ENCODE measurements at regions not wholly inside any gene's neighbourhood (a gene's known extent, or its start where the extent isn't known, plus 50 kb on each side); places are given as distances from the start of the nearest gene placed in this dataset.
"Not testable (repeated sequence)": the region's sequence is repeated elsewhere in the genome, so short reads cannot be mapped to it uniquely, and the experiment has no call there.

GRCh38 chr3:198139037-198139436 is 179.0 kb downstream of the LMLN start:
- H3K27me3 ChIP-seq (ENCODE audit: control insufficient read depth, insufficient read depth, low read length); H3K4me1 ChIP-seq (ENCODE audit: control insufficient read depth, insufficient read depth, low read length); DNase-seq; H3K4me3 Mint-ChIP-seq; H3K9me3 ChIP-seq (ENCODE audit: control insufficient read depth, insufficient read depth, low read length); H3K27ac ChIP-seq (ENCODE audit: low read length); ATAC-seq; intact Hi-C loops (cut with micrococcal nuclease); H3K36me3 ChIP-seq (ENCODE audit: control insufficient read depth, insufficient read depth, low read length); H3K27ac Mint-ChIP-seq; H3K4me1 Mint-ChIP-seq; H3K36me3 Mint-ChIP-seq; H3K4me3 ChIP-seq (ENCODE audit: low read length); H3K9me3 Mint-ChIP-seq; H3K27me3 Mint-ChIP-seq (ENCODE audit: low read depth in 2 of 2): not testable (repeated sequence)
- 100% methylated on average over 1 of the region's 4 CpGs for WGBS (ENCODE audit: insufficient coverage)

- H3K4me1 Mint-ChIP-seq; H3K4me1 ChIP-seq (ENCODE audit: control insufficient read depth, insufficient read depth, low read length); H3K27ac ChIP-seq (ENCODE audit: low read length); H3K27ac Mint-ChIP-seq; ATAC-seq; H3K27me3 Mint-ChIP-seq (ENCODE audit: low read depth in 2 of 2); H3K9me3 Mint-ChIP-seq; H3K36me3 ChIP-seq (ENCODE audit: control insufficient read depth, insufficient read depth, low read length); intact Hi-C loops (cut with micrococcal nuclease); H3K9me3 ChIP-seq (ENCODE audit: control insufficient read depth, insufficient read depth, low read length); H3K4me3 ChIP-seq (ENCODE audit: low read length); DNase-seq; H3K4me3 Mint-ChIP-seq; H3K27me3 ChIP-seq (ENCODE audit: control insufficient read depth, insufficient read depth, low read length); H3K36me3 Mint-ChIP-seq: not testable (repeated sequence)
- 68% methylated on average over 6 of the region's 8 CpGs for WGBS (ENCODE audit: insufficient coverage)
Measured at GRCh38 chr3:198139513-198140167, 179.6 kb downstream of the LMLN start.

GRCh38 chr3:198143300-198144137 is 183.5 kb downstream of the LMLN start:
- intact Hi-C loops (cut with micrococcal nuclease); H3K27me3 Mint-ChIP-seq (ENCODE audit: low read depth in 2 of 2); DNase-seq; H3K9me3 ChIP-seq (ENCODE audit: control insufficient read depth, insufficient read depth, low read length); H3K27ac Mint-ChIP-seq; H3K9me3 Mint-ChIP-seq; H3K4me1 ChIP-seq (ENCODE audit: control insufficient read depth, insufficient read depth, low read length); H3K4me3 ChIP-seq (ENCODE audit: low read length); H3K4me1 Mint-ChIP-seq; H3K27ac ChIP-seq (ENCODE audit: low read length); ATAC-seq; H3K36me3 Mint-ChIP-seq; H3K36me3 ChIP-seq (ENCODE audit: control insufficient read depth, insufficient read depth, low read length); H3K4me3 Mint-ChIP-seq; H3K27me3 ChIP-seq (ENCODE audit: control insufficient read depth, insufficient read depth, low read length): not testable (repeated sequence)
- WGBS (ENCODE audit: insufficient coverage): 84% methylated on average over 8 of the region's 15 CpGs

GRCh38 chr3:198145231-198145784 is 185.3 kb downstream of the LMLN start:
- not testable (repeated sequence) for DNase-seq, H3K27ac Mint-ChIP-seq

GRCh38 chr3:198146070-198146469 is 186.1 kb downstream of the LMLN start:
- H3K9me3 ChIP-seq (ENCODE audit: control insufficient read depth, insufficient read depth, low read length); H3K4me3 Mint-ChIP-seq; intact Hi-C loops (cut with micrococcal nuclease); H3K27ac ChIP-seq (ENCODE audit: low read length); H3K36me3 ChIP-seq (ENCODE audit: control insufficient read depth, insufficient read depth, low read length); H3K36me3 Mint-ChIP-seq; H3K4me1 Mint-ChIP-seq; ATAC-seq; H3K9me3 Mint-ChIP-seq; DNase-seq; H3K27me3 Mint-ChIP-seq (ENCODE audit: low read depth in 2 of 2); H3K27me3 ChIP-seq (ENCODE audit: control insufficient read depth, insufficient read depth, low read length); H3K4me1 ChIP-seq (ENCODE audit: control insufficient read depth, insufficient read depth, low read length); H3K27ac Mint-ChIP-seq; H3K4me3 ChIP-seq (ENCODE audit: low read length): not testable (repeated sequence)
- WGBS (ENCODE audit: insufficient coverage): 100% methylated on average over 1 of the region's 5 CpGs

More at GRCh38 chr3:198145231-198145784, 185.3 kb downstream of the LMLN start:
- H3K4me1 ChIP-seq (ENCODE audit: control insufficient read depth, insufficient read depth, low read length); H3K36me3 ChIP-seq (ENCODE audit: control insufficient read depth, insufficient read depth, low read length); H3K27me3 Mint-ChIP-seq (ENCODE audit: low read depth in 2 of 2); H3K9me3 ChIP-seq (ENCODE audit: control insufficient read depth, insufficient read depth, low read length); H3K36me3 Mint-ChIP-seq; H3K27me3 ChIP-seq (ENCODE audit: control insufficient read depth, insufficient read depth, low read length); H3K4me1 Mint-ChIP-seq; intact Hi-C loops (cut with micrococcal nuclease); ATAC-seq; H3K4me3 Mint-ChIP-seq; H3K27ac ChIP-seq (ENCODE audit: low read length); H3K9me3 Mint-ChIP-seq; H3K4me3 ChIP-seq (ENCODE audit: low read length): not testable (repeated sequence)
- 53% methylated on average over 3 of the region's 8 CpGs for WGBS (ENCODE audit: insufficient coverage)

- H3K4me3 Mint-ChIP-seq; H3K36me3 Mint-ChIP-seq; H3K27me3 ChIP-seq (ENCODE audit: control insufficient read depth, insufficient read depth, low read length); H3K9me3 ChIP-seq (ENCODE audit: control insufficient read depth, insufficient read depth, low read length); H3K4me3 ChIP-seq (ENCODE audit: low read length); H3K27ac ChIP-seq (ENCODE audit: low read length); H3K9me3 Mint-ChIP-seq; H3K4me1 Mint-ChIP-seq; intact Hi-C loops (cut with micrococcal nuclease); H3K27ac Mint-ChIP-seq; H3K4me1 ChIP-seq (ENCODE audit: control insufficient read depth, insufficient read depth, low read length); H3K27me3 Mint-ChIP-seq (ENCODE audit: low read depth in 2 of 2); H3K36me3 ChIP-seq (ENCODE audit: control insufficient read depth, insufficient read depth, low read length); DNase-seq; ATAC-seq: not testable (repeated sequence)
- 74% methylated on average over 5 of the region's 9 CpGs for WGBS (ENCODE audit: insufficient coverage)
Measured at GRCh38 chr3:198146559-198147164, 186.6 kb downstream of the LMLN start.

- H3K4me1 ChIP-seq (ENCODE audit: control insufficient read depth, insufficient read depth, low read length); H3K27me3 Mint-ChIP-seq (ENCODE audit: low read depth in 2 of 2); H3K27me3 ChIP-seq (ENCODE audit: control insufficient read depth, insufficient read depth, low read length); H3K4me3 ChIP-seq (ENCODE audit: low read length); H3K36me3 Mint-ChIP-seq; H3K9me3 ChIP-seq (ENCODE audit: control insufficient read depth, insufficient read depth, low read length); H3K36me3 ChIP-seq (ENCODE audit: control insufficient read depth, insufficient read depth, low read length); H3K9me3 Mint-ChIP-seq; H3K27ac Mint-ChIP-seq; H3K27ac ChIP-seq (ENCODE audit: low read length); H3K4me3 Mint-ChIP-seq; H3K4me1 Mint-ChIP-seq; ATAC-seq; intact Hi-C loops (cut with micrococcal nuclease); DNase-seq: not testable (repeated sequence)
- no CpG with 5 or more reads among the region's 3 CpGs for whole genome bisulfite sequencing (ENCODE audit: insufficient coverage)
Measured at GRCh38 chr3:198147213-198147612, 187.2 kb downstream of the LMLN start.
